ENCODE measurements at regions not wholly inside any gene's neighbourhood (a gene's known extent, or its start where the extent isn't known, plus 50 kb on each side); places are given as distances from the start of the nearest gene placed in this dataset.

GRCh38 chr9:28342815-28343338 lies 769.6 kb upstream of the C9orf72 start:
- TF ChIP-seq, protein P1, sequence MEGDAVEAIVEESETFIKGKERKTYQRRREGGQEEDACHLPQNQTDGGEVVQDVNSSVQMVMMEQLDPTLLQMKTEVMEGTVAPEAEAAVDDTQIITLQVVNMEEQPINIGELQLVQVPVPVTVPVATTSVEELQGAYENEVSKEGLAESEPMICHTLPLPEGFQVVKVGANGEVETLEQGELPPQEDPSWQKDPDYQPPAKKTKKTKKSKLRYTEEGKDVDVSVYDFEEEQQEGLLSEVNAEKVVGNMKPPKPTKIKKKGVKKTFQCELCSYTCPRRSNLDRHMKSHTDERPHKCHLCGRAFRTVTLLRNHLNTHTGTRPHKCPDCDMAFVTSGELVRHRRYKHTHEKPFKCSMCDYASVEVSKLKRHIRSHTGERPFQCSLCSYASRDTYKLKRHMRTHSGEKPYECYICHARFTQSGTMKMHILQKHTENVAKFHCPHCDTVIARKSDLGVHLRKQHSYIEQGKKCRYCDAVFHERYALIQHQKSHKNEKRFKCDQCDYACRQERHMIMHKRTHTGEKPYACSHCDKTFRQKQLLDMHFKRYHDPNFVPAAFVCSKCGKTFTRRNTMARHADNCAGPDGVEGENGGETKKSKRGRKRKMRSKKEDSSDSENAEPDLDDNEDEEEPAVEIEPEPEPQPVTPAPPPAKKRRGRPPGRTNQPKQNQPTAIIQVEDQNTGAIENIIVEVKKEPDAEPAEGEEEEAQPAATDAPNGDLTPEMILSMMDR (conservative IDR thresholded peaks at IDR 0.05; ENCODE audit: low read length) = no peak
- TF ChIP-seq EZH2phosphoT487 (IDR thresholded peaks at IDR 0.05; ENCODE audit: borderline replicate concordance) = no peak

All from Loucy (cell line).